Retinal pigment epithelial cell (primary cell): ENCODE measurements at regions not wholly inside any gene's neighbourhood (a gene's known extent, or its start where the extent isn't known, plus 50 kb on each side); places are given as distances from the start of the nearest gene placed in this dataset.
A peak's percentile ranks its signal among the peaks of the same experiment; 100 is the strongest.

Experiments used
- DNase-seq: peaks from one replicate; pipeline ENCODE4 v3.0.0-alpha.2; 2010; ENCODE audit warnings: low read depth
- H3K4me3 ChIP-seq: 2 replicates; pipeline ENCODE4 v1.5.1; 2011; ENCODE audit warnings: mild to moderate bottlenecking, low read length, control low read depth, moderate library complexity
- CTCF ChIP-seq: conservative IDR thresholded peaks from 2 replicates; pipeline ENCODE4 v1.5.1; 2011; ENCODE audit warnings: low read depth, low read length, control low read depth, inconsistent platforms

GRCh38 chr5:24963611-24964010, 318.8 kb upstream of the CDH10 start:
- no peak for DNase-seq
- H3K4me3 ChIP-seq, result no peak overlapping the region
- no peak for TF ChIP-seq CTCF

- H3K4me3 ChIP-seq, result no peak overlapping the region
- no peak for TF ChIP-seq CTCF
- peak; percentile 18 for DNase-seq
These were observed 278.6 kb upstream of the CDH10 start for GRCh38 chr5:24923400-24923799.

GRCh38 chr5:24918676-24919075, 273.9 kb upstream of the CDH10 start:
- no peak for TF ChIP-seq CTCF
- DNase-seq, result no peak
- no peak overlapping the region for H3K4me3 ChIP-seq

- H3K4me3 ChIP-seq, result no peak overlapping the region
These were observed 272.1 kb upstream of the CDH10 start for GRCh38 chr5:24916863-24917262.

GRCh38 chr5:24909210-24909609, 264.4 kb upstream of the CDH10 start:
- H3K4me3 ChIP-seq, result no peak overlapping the region
- no peak for DNase-seq
- no peak for TF ChIP-seq CTCF

More at GRCh38 chr5:24916863-24917262, 272.1 kb upstream of the CDH10 start:
- no peak for DNase-seq
- TF ChIP-seq CTCF, result no peak

GRCh38 chr5:24906689-24907088, 261.9 kb upstream of the CDH10 start:
- no peak for TF ChIP-seq CTCF
- DNase-seq, result no peak

GRCh38 chr5:24904981-24905517, 260.3 kb upstream of the CDH10 start:
- no peak for TF ChIP-seq CTCF
- H3K4me3 ChIP-seq, result no peak overlapping the region
- DNase-seq, result no peak

More at GRCh38 chr5:24906689-24907088, 261.9 kb upstream of the CDH10 start:
- H3K4me3 ChIP-seq, result no peak overlapping the region
